SK-N-MC (cell line): ENCODE measurements at regions not wholly inside any gene's neighbourhood (a gene's known extent, or its start where the extent isn't known, plus 50 kb on each side); places are given as distances from the start of the nearest gene placed in this dataset.

Experiments
- EZH2 ChIP-seq: fragments of 200-600 bp; sonication (generic); IDR thresholded peaks from one replicate; pipeline ENCODE4 v1.6.1; 2017; ENCODE audit warnings: antibody characterized with exemption
- FOXP2 ChIP-seq: optimal IDR thresholded peaks from 2 replicates; pipeline ENCODE3; 2011; ENCODE audit warnings: mild to moderate bottlenecking, moderate library complexity; ENCODE audit not compliant: insufficient read depth; ENCODE audit errors: extremely low read length, control extremely low read depth
- POLR2AphosphoS5 ChIP-seq: IDR thresholded peaks from 2 replicates; pipeline ENCODE4 v1.6.1; 2012; ENCODE audit warnings: mild to moderate bottlenecking, low read depth, low read length, borderline replicate concordance

DNA sequence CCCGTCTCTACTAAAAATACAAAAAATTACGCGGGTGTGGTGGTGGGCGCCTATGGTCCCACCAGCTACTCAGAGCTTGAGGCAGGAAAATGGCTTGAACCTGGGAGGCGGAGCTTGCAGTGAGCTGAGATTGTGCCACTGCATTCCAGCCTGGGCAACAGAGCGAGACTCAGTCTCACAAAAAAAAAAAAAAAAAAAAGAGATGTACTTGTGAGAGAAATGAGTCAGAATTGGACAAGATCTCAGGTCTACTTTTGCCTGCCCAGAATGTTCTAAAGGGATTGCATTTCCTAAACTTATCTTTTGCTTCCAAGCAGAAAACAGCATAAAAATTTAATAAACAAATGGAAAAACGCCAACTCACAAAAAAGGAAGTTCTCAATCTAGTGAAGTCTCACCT is 167.5 kb downstream of the NR2F2 start:
- TF ChIP-seq POLR2AphosphoS5 (no peak), EZH2 (no peak), FOXP2 (no peak)
